GM12874 (cell line): ENCODE measurements at regions not wholly inside any gene's neighbourhood (a gene's known extent, or its start where the extent isn't known, plus 50 kb on each side); places are given as distances from the start of the nearest gene placed in this dataset.

Source experiments
- CTCF ChIP-seq: IDR thresholded peaks from 2 replicates; pipeline ENCODE4 v1.5.1; 2011; ENCODE audit warnings: low read depth, mild to moderate bottlenecking, control low read depth, low read length, moderate library complexity; ENCODE audit not compliant: insufficient read depth

GRCh38 chr18:76720683-76721082, 101.7 kb upstream of the ZNF236 start:
- TF ChIP-seq CTCF: no peak

- no peak for TF ChIP-seq CTCF
These were observed 107.2 kb upstream of the ZNF236 start for GRCh38 chr18:76715012-76715610.

GRCh38 chr18:76713432-76713831, 108.9 kb upstream of the ZNF236 start:
- no peak for TF ChIP-seq CTCF

GRCh38 chr18:76712511-76713140, 109.7 kb upstream of the ZNF236 start:
- TF ChIP-seq CTCF: no peak

GRCh38 chr18:76710646-76711520, 111.5 kb upstream of the ZNF236 start:
- TF ChIP-seq CTCF: no peak

- TF ChIP-seq CTCF: peak; percentile 79
These were observed 112.4 kb upstream of the ZNF236 start for GRCh38 chr18:76709659-76710645.
